HL-60 (cell line): ENCODE measurements at regions not wholly inside any gene's neighbourhood (a gene's known extent, or its start where the extent isn't known, plus 50 kb on each side); places are given as distances from the start of the nearest gene placed in this dataset.

Experiments used
- DNase-seq, 2 experiments: peaks; one replicate each; pipeline ENCODE4 v3.0.0-alpha.2; 2010 to 2020; ENCODE audit warnings: low read depth in 1 of 2, low spot score in 1 of 2
- H3K27ac ChIP-seq: fragments of 250-450 bp; sonication (Bioruptor Pico); replicated peaks from 2 replicates; pipeline ENCODE4 v1.5.1; 2020; ENCODE audit warnings: mild to moderate bottlenecking, moderate library complexity
- H3K27me3 ChIP-seq: fragments of 250-450 bp; sonication (Bioruptor Pico); 2 replicates; pipeline ENCODE4 v1.5.1; 2021; ENCODE audit warnings: mild to moderate bottlenecking, moderate library complexity; ENCODE audit not compliant: insufficient read depth, poor library complexity, severe bottlenecking
- H3K4me3 ChIP-seq: replicated peaks from 2 replicates; pipeline ENCODE4 v1.5.1; 2011; ENCODE audit warnings: mild to moderate bottlenecking, control low read depth, low read length; ENCODE audit not compliant: insufficient read depth
- CTCF ChIP-seq: IDR thresholded peaks from one replicate; pipeline ENCODE4 v1.5.1; 2011; ENCODE audit warnings: low read length, control low read depth, inconsistent platforms; ENCODE audit not compliant: insufficient read depth
- GABPA ChIP-seq: IDR thresholded peaks from 2 replicates; pipeline ENCODE4 v1.6.1; 2012; ENCODE audit warnings: low read depth
- POLR2AphosphoS5 ChIP-seq: IDR thresholded peaks from 2 replicates; pipeline ENCODE4 v1.6.1; 2012; ENCODE audit warnings: low read depth
- SPI1 ChIP-seq: IDR thresholded peaks from 2 replicates; pipeline ENCODE4 v1.6.1; 2012; ENCODE audit warnings: low read depth, mild to moderate bottlenecking, borderline replicate concordance
- TF ChIP-seq, protein P1 (sequence below): IDR thresholded peaks from 2 replicates; pipeline ENCODE4 v1.6.1; 2012; ENCODE audit warnings: low read depth; ENCODE audit not compliant: insufficient replicate concordance

DNA sequence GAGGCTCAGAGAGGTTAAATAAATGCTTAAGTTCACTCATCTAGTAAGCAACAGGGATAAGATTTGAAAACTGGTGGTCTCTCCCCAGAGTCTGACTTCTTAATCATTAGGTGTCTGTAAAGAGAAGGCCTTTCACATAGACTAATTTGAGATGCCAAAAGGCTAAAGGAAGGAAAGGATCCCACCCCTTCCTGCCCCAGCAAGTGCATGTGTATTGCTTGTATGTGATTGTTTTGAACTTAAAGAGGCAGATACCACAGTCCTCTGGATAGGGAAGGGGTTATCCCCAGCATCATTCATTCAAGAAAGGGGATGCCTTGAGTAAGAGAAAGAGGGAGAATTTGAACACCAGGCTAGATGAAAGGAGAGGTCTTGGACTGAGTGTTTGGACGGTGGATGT is 192.0 kb downstream of the OGFRL1 start:
- TF ChIP-seq SPI1 (no peak), GABPA (no peak), POLR2AphosphoS5 (no peak), CTCF (no peak)
- TF ChIP-seq, protein P1, sequence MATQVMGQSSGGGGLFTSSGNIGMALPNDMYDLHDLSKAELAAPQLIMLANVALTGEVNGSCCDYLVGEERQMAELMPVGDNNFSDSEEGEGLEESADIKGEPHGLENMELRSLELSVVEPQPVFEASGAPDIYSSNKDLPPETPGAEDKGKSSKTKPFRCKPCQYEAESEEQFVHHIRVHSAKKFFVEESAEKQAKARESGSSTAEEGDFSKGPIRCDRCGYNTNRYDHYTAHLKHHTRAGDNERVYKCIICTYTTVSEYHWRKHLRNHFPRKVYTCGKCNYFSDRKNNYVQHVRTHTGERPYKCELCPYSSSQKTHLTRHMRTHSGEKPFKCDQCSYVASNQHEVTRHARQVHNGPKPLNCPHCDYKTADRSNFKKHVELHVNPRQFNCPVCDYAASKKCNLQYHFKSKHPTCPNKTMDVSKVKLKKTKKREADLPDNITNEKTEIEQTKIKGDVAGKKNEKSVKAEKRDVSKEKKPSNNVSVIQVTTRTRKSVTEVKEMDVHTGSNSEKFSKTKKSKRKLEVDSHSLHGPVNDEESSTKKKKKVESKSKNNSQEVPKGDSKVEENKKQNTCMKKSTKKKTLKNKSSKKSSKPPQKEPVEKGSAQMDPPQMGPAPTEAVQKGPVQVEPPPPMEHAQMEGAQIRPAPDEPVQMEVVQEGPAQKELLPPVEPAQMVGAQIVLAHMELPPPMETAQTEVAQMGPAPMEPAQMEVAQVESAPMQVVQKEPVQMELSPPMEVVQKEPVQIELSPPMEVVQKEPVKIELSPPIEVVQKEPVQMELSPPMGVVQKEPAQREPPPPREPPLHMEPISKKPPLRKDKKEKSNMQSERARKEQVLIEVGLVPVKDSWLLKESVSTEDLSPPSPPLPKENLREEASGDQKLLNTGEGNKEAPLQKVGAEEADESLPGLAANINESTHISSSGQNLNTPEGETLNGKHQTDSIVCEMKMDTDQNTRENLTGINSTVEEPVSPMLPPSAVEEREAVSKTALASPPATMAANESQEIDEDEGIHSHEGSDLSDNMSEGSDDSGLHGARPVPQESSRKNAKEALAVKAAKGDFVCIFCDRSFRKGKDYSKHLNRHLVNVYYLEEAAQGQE: no peak
- H3K27me3 ChIP-seq: no peaks in the 10 kb centered on the region
- H3K4me3 ChIP-seq: no peak overlapping the region
- DNase-seq: no peak
- H3K27ac ChIP-seq: no peak overlapping the region

DNA sequence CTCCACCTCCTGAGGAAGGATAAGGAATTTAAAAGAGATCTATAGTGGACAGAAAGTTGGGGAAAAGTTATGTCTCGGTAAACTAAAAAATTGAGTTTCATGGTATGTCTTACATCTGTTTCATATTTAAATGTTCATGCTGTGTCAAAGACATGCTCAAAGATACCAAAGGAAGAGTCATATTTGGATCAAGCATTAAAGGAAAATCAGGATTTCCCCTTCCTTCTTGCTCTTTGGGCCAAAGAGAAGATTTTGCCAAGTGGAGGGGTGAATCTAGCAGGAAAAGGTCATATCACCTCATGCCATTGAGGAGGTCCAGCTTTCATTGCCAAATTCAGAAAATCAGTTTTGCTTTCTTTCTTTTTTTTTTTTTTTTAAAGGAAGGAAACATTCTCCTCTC is 192.4 kb downstream of the OGFRL1 start:
- no peak for TF ChIP-seq GABPA
- no peak for TF ChIP-seq SPI1
- TF ChIP-seq CTCF: no peak
- TF ChIP-seq, protein P1: no peak
- TF ChIP-seq POLR2AphosphoS5: no peak
- Histone ChIP-seq H3K27ac (no peak overlapping the region), H3K27me3 (no peaks in the 10 kb centered on the region), H3K4me3 (no peak overlapping the region)
- no peak for DNase-seq

DNA sequence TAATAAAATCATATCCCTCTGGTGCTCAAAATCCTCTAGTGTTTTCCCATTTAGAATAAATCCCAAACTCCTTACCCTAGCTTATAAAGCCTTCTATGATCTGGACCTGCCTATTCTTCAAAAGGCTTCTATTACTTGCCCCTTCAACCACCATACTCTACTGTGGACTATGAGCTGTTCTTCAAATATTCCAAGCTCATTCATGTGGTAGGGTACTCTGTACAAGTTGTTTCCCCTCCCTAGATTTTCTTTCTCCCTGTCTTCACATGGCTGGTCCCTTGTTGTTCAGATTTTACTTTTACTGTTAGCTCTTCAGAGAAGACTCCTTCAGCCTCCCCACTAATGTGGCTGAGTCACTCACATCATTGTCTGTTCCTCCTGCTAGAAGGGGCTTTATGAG is 193.2 kb downstream of the OGFRL1 start:
- H3K27me3 ChIP-seq: no peaks in the 10 kb centered on the region
- no peak for DNase-seq
- TF ChIP-seq CTCF (no peak), SPI1 (no peak), GABPA (no peak), POLR2AphosphoS5 (no peak)
- TF ChIP-seq, protein P1: no peak

More for the DNA sequence above, 193.2 kb downstream of the OGFRL1 start:
- H3K4me3 ChIP-seq: no peak overlapping the region
- no peak overlapping the region for H3K27ac ChIP-seq
